ENCODE measurements at regions not wholly inside any gene's neighbourhood (a gene's known extent, or its start where the extent isn't known, plus 50 kb on each side); places are given as distances from the start of the nearest gene placed in this dataset.

GRCh38 chr9:91500509-91501014, 76.9 kb upstream of the NFIL3 start:
- intact Hi-C loops (cut with DNase I) = loop anchor here in 2 of 10 donors (1.0 to 10.0 kb wide), 2 partner anchors 17 to 64 kb away; no protein-coding TSS in a partner anchor
- Histone ChIP-seq H3K27me3 (no peaks in the 10 kb centered on the region), H3K4me1 (no peaks in the 10 kb centered on the region), H3K36me3 (no peaks in the 10 kb centered on the region), H3K27ac (no peak overlapping the region), H3K9me3 (no peaks in the 10 kb centered on the region), H3K4me3 (no peak overlapping the region)
- ATAC-seq (peak in 1 of 4 donors; percentile 60), DNase-seq (no peak)
- 82 to 86% (median 83%) methylated on average over 9 of the region's 9 CpGs for WGBS, 4 donors
- TF ChIP-seq POLR2A (IDR thresholded peaks at IDR 0.05) (no peak), CTCF (IDR thresholded peaks at IDR 0.05) (no peak)

DNA sequence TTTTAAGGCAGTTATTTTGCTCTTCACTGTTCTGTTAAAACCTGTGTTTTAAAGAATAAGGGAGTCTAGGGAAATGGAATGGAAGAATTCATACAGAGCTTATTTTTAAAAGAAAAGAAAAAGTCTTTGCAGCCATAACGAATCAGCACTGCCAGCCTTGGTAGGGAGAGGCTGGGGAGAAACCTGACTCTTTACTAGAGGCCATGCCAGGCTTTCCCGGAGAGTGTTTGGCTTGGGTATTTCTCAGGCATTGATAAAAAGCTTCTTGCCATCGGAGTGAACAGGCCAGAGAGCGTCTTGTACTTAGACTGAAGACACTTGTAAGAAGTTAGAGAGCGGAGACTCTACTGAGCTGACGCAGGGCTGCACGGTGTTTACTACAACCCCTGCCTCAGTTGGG, 72.7 kb upstream of the NFIL3 start:
- no peak for ATAC-seq
- Histone ChIP-seq H3K36me3 (no peaks in the 10 kb centered on the region), H3K9me3 (peaks cover 0 to 7% (median 0%) of the 10 kb centered on the region in 12 donors), H3K4me1 (peaks cover 0 to 2% (median 0%) of the 10 kb centered on the region in 12 donors), H3K27me3 (no peaks in the 10 kb centered on the region), H3K4me3 (no peak overlapping the region), H3K27ac (peak overlapping the region in 1 of 12 donors; percentile 19)
- no peak for TF ChIP-seq CTCF (IDR thresholded peaks at IDR 0.05)
- TF ChIP-seq POLR2A (IDR thresholded peaks at IDR 0.05) = no peak
- 73 to 92% (median 84%) methylated on average over 7 of the region's 7 CpGs for WGBS, 4 donors
- intact Hi-C loops (cut with DNase I) = no loop called here
- no peak for DNase-seq

GRCh38 chr9:91495450-91495849, 71.8 kb upstream of the NFIL3 start:
- Histone ChIP-seq H3K4me1 (peaks cover 0 to 2% (median 0%) of the 10 kb centered on the region in 12 donors), H3K9me3 (peaks cover 0 to 7% (median 0%) of the 10 kb centered on the region in 12 donors), H3K27ac (peak overlapping the region in 3 of 12 donors; percentile 9 to 19 (median 10)), H3K27me3 (no peaks in the 10 kb centered on the region), H3K4me3 (no peak overlapping the region), H3K36me3 (no peaks in the 10 kb centered on the region)
- intact Hi-C loops (cut with DNase I) = no loop called here
- ATAC-seq (peak in 2 of 4 donors; percentile 33 to 55), DNase-seq (no peak)
- 58 to 69% (median 65%) methylated on average over 4 of the region's 4 CpGs for WGBS, 4 donors
- TF ChIP-seq POLR2A (IDR thresholded peaks at IDR 0.05) (no peak), CTCF (IDR thresholded peaks at IDR 0.05) (no peak)

GRCh38 chr9:91494751-91495150, 71.1 kb upstream of the NFIL3 start:
- Histone ChIP-seq H3K9me3 (peaks cover 0 to 7% (median 0%) of the 10 kb centered on the region in 12 donors), H3K27me3 (no peaks in the 10 kb centered on the region), H3K27ac (peak overlapping the region in 3 of 12 donors; percentile 3 to 10 (median 9)), H3K4me3 (no peak overlapping the region), H3K4me1 (peaks cover 0 to 6% (median 0%) of the 10 kb centered on the region in 12 donors), H3K36me3 (no peaks in the 10 kb centered on the region)
- DNase-seq (no peak), ATAC-seq (no peak)
- WGBS, 4 donors = 80 to 81% (median 80%) methylated on average over 3 of the region's 3 CpGs
- intact Hi-C loops (cut with DNase I) = no loop called here
- no peak for TF ChIP-seq CTCF (IDR thresholded peaks at IDR 0.05)
- no peak for TF ChIP-seq POLR2A (IDR thresholded peaks at IDR 0.05)
